IMR-90 (cell line): ENCODE measurements at regions not wholly inside any gene's neighbourhood (a gene's known extent, or its start where the extent isn't known, plus 50 kb on each side); places are given as distances from the start of the nearest gene placed in this dataset.

Experiments used
- CEBPB ChIP-seq: IDR thresholded peaks from 2 replicates; pipeline ENCODE4 v1.6.1; 2012; ENCODE audit warnings: low read depth, low read length, improper control_type of control experiment
- CTCF ChIP-seq: conservative IDR thresholded peaks from 2 replicates; pipeline ENCODE4 v1.5.1; 2012; ENCODE audit warnings: mild to moderate bottlenecking, low read depth, low read length, improper control_type of control experiment
- POLR2A ChIP-seq: IDR thresholded peaks from 2 replicates; pipeline ENCODE4 v1.6.1; 2012; ENCODE audit warnings: mild to moderate bottlenecking, low read depth, low read length
- RAD21 ChIP-seq: IDR thresholded peaks from 2 replicates; pipeline ENCODE4 v1.6.1; 2012; ENCODE audit warnings: low read length, improper control_type of control experiment
- TF ChIP-seq, protein P1 (sequence below): fragments of 150-350 bp; IDR thresholded peaks from 2 replicates; pipeline ENCODE4 v1.6.1; 2016; ENCODE audit warnings: low read depth, mild to moderate bottlenecking, low read length, moderate library complexity, borderline replicate concordance

GRCh38 chr6:85795945-85796344 lies 153.3 kb upstream of the SYNCRIP start:
- TF ChIP-seq CTCF (no peak), POLR2A (no peak), CEBPB (no peak), RAD21 (no peak)
- TF ChIP-seq, protein P1, sequence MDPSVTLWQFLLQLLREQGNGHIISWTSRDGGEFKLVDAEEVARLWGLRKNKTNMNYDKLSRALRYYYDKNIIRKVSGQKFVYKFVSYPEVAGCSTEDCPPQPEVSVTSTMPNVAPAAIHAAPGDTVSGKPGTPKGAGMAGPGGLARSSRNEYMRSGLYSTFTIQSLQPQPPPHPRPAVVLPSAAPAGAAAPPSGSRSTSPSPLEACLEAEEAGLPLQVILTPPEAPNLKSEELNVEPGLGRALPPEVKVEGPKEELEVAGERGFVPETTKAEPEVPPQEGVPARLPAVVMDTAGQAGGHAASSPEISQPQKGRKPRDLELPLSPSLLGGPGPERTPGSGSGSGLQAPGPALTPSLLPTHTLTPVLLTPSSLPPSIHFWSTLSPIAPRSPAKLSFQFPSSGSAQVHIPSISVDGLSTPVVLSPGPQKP, result no peak
